HG02763 (cell line): ENCODE measurements at regions not wholly inside any gene's neighbourhood (a gene's known extent, or its start where the extent isn't known, plus 50 kb on each side); places are given as distances from the start of the nearest gene placed in this dataset.

Source experiments
- ATAC-seq: cut with Tn5 transposase; IDR thresholded peaks from one replicate; pipeline ENCODE4 v1.9.1; 2021; ENCODE audit warnings: mild to moderate bottlenecking, moderate library complexity; ENCODE audit not compliant: unreplicated experiment

DNA sequence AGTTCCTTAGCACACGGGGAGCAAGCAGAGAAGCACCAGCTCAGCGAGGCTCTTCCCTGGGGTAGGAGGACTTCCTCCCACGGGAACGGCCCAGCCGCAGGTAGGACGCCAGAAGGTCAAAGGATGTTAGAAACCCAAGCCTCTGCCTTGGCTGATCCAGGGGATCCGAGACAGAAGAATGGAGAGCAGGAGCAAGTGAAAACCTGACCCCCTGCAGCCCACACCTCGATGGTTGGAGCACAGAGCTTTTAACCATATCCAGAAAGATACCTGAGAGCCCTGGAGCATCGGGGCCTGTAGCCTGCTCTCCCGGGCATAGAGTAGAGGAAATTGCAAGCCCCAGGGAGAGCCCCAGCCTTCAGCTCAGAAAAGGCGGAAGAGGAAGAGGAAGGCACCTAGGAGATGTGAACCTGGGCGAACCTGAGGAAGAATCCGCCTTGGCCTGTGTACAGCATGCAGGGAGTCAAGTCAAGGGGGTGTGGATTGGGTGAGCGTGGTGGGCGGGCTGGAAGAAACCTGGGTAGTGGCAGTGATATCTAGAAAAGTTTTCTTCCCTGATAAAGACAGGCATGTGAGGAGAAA lies 76.3 kb downstream of the PSMG1 start:
- ATAC-seq = no peak

DNA sequence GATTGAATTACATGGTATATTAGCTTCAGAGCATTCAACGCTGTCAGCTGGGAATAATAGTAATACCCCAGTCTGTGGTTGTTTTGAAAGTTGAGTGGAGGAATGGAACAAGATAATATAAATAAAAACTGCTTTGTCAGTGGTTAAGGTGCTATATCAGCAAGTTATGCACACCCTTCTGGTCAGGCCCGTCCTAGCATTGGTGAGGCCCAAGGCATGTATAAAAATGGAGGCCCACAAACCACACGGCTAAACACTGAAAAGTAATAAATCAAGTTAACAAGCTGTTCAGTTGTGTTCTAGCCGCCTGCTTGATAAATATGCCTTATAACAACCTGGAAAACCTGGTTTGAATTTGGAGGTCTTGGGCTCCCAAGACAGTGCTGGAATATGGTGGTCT lies 77.4 kb downstream of the PSMG1 start:
- no peak for ATAC-seq

DNA sequence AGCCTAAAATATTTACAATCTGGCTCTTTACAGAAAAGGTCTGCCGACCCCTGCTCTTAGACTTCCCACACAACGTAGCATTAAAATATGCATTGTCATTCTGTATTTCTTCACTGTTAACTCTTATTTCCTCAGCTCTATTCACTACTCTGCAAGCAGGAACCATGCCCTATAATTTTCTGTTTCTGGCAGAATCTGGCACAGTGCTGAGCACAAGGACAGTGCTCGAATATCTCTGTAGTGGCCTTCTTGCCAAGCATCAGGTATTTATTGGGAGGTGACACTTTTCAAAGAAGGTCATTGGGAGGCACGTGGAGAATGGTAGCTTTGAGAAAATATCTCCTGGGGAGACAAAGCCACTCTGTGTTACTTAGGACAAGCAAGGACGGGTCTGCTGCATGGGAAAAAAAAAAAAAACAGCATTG lies 77.9 kb downstream of the PSMG1 start:
- ATAC-seq = no peak

DNA sequence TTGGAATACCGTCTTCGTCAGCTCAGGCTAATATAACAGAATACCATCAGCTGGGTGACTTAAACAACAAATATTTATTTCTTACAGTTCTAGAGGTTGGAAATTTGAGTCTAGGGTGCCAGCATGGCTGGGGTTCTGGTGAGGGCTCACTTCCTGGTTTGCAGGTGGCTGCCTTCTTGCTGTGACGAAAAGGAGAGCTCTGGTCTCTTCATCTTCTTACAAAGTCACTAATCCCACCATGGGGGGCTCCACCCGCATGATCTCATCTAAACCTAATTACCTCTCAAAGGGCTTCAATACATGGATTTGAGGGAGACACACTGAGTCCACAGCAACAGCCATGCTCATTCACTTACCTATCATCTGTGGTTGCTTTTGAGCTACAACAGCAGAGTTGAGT lies 78.3 kb downstream of the PSMG1 start:
- no peak for ATAC-seq

DNA sequence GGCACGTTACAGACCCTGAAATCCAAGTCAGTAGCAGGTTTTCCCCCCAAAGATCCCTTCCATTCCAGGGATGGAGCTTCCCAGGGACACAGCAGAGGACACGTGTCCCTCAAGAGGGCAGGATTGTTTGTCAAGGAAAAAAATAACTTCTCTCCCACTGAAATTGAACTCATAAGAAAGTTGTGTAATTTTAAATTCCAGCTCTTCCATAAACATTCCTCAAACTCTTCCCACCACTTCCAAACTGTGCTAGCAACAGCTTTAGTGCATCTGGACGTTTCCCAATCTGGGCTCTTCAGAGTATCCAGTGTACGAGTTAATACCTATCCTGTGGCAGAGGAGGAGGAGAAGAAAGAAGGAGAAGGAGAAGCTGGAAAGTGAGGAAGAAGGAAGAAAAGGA lies 79.6 kb downstream of the PSMG1 start:
- no peak for ATAC-seq

DNA sequence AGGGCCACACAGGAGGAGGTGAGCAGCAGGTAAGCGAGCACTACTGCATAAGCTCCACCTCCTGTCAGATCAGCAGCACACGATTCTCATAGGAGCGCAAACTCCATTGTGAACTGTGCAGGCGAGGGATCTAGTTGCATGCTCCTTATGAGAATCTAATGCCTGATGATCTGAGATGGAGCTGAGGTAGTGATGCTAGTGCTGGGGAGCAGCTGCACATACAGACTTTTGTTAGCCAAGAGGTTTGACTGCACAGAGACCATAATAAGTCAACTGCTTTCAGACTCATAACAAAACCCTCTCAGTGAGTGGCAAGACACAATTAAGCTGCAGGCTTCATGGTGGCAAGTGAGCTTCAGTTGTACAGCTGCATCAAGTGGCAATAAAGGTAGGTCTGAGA lies 83.4 kb downstream of the PSMG1 start:
- ATAC-seq = no peak

DNA sequence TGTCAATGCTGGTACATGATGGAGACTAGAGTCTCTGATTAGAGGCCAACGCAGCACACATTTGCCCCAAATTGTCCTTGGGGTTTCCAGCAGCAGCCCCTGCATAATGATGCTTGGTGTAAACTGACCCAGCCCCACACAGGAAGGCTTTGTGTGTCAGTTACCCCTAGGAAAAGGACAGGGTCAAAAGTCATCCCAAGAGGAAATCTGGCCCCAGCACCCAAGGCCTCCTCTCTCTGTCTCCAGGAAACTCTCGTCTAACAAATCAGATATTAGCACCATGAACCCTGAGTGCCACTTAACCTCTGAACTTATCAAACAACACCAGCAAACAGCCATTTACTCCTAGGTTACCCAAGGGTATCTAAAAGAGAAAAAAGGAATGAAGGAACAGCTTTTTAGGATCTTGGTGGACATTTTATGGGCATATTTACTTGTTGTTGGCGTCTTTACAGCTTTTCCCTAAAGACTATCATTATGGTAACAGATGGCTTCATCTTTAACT lies 84.5 kb downstream of the PSMG1 start:
- no peak for ATAC-seq

DNA sequence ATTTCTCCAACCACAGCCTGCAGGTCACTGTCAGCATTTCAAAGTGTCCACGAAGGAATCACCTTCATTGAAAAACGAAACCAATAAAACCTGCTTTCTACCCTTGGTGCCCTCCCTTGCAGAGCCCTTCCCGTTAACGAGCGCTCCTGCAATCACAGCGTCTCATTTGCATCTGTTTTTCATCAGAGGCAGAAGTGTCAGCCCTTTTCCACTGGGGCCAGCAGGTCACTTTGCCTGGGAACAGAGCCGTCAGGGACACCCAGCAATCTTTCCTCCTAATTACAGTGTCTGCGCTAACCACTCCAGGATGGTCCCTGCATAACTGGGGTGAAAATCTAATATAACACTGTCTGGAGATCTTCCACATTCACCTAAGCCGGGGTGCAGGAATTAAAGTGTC lies 85.3 kb downstream of the PSMG1 start:
- no peak for ATAC-seq

DNA sequence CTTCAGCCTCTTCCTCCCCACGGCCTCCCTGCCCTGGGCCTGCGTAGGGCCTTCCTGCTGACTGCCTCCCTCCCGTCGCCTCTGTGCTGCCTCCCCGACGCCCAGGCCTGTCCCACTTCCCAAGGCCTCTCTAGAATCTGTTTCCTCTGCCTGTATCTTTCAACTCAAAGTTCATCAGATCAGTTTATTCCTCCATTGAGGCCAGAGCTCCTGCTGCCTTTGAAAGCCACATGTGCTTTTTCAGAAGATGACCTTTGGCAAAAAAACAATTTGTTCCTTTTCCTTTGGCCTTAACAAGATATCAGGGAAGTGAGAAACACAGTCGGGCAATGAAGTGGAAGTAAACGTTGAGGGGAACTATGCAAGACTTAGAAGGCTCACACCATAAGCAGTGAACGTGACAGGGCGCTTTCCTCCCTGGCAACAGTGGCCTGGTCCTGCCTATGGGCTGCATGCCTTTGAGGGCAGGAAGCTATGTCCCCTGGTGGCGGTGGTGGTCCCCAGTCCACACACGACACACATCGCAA lies 85.9 kb downstream of the PSMG1 start:
- ATAC-seq = no peak

DNA sequence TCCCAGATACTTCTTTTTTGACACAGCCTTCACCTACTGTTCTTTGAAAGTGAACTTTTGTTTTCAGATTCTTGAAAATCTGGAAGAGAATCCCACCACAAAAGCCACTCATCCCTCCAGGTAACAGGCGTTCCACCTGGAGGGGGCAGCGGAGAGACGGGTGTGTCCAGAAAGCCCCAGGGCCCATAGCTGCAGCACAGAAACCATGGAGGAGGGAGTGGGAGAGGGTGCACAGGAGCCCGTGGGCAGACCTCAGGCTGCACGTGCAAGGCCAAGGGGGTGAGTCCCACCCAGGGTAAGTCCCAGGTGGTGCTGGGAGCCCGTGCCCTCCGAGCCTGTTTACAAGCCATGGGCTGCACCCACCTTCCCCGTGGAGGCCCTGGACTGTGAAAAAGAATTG lies 86.5 kb downstream of the PSMG1 start:
- no peak for ATAC-seq

DNA sequence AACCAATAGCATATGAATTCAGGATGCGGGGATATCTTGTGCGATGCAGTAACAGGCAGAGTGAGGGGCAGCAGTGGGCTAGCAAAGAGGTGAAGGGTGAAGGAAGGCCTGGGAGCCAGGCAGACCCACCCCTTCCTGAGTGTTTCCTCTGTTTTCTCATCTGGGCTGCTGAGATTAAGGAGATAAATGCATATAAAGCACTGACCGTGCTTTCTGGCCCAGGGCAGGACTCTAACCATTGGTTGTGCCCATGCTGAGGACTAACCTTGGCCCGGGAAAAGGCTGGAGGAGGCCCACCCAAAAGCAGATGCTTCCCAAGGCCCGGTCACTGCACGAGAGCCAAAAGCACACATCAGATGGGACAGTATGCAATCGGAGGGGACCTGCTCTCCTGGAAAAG lies 87.6 kb downstream of the PSMG1 start:
- ATAC-seq = no peak

DNA sequence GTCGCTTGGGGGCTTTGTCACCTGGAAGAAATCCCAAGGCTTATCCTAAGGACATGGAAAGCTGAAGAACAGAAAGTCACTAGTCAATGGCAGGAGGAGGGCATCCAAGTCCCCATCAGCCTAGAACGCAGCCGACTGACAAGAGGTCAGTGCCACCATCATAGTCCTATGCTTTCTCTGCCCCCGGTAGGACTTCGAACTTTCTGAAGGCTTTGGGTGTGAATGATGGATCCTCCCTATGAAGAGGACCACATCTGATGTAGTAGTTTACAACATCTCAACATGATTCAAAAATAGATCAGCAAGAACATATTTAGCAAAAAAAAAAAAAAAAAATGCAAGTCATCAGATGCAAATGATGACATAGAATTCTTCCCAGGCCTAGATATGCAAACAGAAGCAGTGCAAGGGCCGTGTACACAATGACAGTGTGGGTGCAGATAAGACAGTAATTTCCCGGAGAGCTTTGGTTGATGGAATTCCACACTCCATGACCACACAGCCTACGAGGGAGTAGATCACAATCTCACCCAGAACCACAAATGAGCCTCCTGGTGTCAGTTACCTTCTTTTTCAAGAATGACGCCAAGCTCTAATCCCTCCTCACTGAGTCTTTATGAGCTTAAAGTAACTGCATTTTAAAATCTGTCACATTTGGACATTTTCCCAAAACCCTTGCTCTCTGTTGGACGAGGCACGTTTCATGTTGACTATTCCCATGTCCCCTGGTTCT lies 88.2 kb downstream of the PSMG1 start:
- ATAC-seq = no peak

DNA sequence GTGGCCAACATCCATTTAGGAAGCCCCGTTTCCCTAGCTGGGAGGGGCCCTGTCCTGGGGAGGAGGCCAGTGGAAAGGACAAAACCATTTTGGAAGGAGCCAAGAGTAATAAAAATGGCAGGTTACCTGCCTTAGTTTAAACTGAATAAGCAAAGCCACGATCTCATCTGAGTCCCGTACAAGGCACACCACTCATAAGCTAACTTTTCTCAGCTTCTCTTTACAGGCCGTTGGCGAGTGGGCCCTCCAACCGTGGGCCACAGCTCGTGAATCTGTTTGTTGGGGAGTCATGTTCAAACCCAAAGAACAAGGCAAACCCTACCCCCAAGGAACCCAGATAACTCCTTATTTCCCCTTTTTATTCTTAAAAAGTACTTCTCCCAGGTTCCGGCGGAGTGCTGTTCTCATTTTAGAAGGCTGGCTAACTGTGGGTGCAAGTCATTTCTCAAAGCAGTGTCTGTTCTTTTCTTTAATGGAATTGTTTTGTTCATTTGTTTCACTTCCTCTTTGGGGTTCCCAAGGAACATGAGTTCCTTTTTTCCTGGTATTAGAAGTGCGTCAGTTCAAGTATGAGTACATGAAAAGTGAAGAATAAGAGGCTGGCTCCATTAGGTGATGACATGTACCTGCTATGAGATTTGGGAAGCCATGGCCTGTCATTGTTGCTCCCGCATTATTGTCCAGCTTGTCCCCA lies 89.0 kb downstream of the PSMG1 start:
- ATAC-seq = no peak

DNA sequence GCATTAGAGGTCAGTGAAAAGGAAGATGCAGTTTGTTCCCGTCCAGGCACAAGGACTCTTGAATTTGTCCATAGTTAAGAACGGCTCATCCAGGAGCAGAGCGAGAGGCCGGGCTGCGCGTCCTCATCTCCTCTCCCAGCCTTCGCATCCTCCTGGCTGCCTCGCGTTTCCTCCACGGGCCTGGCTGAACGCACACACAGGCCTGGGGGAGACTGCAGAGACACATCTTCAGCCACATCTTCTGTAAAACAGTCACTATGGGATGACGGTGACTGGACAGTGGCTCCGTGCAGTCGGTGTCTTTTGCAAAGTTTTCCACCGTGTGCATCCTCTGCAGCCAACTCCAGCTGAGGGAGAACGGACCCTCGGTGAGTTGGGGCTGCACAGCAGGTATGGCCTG lies 89.7 kb downstream of the PSMG1 start:
- no peak for ATAC-seq

DNA sequence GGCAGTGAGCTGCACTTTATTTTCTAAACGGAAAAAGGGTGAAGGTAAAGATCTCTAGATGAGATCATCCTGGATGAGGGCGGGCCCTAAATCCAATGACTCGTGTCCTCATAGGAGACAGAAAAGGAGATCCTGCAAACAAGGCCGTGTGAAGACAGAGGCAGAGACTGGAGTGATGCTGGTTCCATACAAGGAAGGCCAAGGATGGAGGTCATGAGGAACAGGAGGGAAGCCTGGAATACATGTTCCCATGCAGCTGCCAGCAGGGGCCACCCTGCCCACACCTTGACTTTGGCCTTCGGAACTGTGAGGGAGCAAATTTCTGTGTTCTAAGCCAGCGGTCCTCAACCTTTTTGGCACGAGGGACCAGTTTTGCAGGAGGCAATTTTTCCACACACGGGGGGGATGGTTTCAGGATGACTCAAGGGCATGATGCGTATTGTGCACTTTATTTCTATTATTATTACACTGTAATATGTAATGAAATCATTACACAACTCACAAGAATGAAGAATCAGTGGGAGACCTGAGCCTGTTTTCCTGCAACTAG lies 94.3 kb downstream of the PSMG1 start:
- ATAC-seq = no peak

DNA sequence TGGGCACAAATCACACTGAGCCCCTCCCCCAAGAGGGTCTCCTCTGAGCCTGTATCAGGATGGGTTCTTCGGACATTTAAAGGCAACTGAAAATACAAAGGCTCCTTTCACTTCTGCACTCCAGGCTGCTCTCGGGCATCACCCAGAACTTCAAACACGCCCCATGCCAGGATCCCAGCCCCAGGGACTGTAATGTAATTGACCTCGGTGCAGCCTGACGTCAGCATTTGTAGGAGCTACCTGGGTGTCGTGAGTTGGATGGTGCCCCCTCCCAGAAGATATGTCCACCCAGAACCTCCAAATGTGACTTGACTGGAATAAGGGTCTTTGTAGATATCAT lies 95.2 kb downstream of the PSMG1 start:
- no peak for ATAC-seq

DNA sequence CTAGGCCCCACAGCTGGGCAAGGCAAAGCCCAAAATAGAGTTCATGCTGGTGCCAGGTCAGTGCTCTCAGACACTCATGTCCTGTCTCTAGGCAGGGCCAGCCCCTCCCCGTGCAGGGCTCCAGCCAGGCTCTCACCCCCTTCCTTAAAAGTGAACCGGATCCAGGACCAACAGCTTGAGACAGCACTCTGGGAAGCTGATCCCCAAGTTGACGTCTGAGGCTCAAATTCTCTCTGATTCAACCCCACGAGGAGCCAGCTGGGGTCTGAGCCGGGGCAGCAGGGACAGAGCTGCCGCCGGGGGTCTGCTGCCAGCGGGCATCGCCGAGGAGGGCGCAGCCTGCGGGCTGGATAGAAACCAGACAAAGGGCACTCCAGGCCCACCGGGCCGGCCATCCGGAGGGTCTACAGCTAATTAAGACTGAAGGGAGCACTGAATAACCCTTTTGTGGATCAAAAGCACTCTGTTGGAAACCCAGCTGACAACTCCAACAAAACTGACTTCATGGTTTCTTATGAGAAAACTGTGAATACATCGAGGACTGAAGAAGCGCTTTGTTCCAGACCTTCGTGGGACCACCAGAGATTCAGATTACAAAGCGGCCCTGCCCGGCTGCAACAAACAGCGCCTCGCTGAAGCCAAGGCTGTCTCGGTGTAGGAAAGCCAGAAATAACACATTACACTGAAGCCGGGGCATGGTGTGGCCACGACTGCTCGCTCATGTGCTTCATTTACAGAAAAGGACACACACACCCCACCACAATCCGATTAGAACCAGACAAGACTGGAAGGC lies 95.8 kb downstream of the PSMG1 start:
- ATAC-seq = no peak

DNA sequence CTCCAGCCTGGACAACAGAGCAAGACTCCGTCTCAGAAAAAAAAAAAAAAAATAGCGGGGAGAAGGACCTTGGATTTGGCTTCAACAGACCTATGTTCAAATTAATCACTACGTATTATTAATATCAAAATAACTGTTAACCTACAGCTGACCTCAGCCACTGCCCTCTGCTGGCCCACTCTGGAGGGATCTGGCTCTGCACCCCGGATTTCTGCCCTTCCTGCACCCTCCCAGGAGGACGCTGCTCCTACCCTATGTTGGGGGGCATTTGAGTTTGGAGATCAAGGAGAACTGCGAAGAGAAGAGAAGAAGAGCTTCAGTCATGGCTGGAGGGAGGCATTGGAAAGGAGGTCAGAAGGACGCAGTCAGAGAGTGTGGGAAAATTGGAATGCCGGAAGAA lies 96.7 kb downstream of the PSMG1 start:
- no peak for ATAC-seq

DNA sequence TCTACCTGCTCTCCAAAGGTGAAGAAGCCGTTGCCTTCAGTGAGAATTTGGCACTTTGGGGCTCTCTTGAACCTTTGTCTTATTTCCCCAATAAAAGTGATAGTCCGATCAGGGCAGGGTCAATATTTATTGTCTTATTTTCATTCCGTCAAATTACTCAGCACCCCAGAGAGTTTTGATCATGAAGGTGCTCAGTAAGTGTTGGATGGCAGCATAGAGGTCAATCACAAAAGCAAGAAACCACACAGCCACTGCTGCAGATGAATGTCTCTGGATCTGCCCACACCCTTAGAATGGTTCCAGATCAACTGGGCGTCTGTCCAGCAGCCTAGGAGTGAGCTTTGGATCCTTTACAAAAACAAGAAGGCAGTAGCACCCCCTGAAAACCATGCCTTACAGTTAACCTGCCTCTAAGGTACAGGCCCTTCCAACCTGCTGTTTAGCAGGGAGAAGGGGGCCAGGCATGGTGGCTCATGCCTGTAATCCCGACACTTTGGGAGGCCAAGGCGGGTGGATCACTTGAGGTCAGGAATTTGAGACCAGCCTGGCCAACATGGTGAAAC lies 97.3 kb downstream of the PSMG1 start:
- no peak for ATAC-seq

DNA sequence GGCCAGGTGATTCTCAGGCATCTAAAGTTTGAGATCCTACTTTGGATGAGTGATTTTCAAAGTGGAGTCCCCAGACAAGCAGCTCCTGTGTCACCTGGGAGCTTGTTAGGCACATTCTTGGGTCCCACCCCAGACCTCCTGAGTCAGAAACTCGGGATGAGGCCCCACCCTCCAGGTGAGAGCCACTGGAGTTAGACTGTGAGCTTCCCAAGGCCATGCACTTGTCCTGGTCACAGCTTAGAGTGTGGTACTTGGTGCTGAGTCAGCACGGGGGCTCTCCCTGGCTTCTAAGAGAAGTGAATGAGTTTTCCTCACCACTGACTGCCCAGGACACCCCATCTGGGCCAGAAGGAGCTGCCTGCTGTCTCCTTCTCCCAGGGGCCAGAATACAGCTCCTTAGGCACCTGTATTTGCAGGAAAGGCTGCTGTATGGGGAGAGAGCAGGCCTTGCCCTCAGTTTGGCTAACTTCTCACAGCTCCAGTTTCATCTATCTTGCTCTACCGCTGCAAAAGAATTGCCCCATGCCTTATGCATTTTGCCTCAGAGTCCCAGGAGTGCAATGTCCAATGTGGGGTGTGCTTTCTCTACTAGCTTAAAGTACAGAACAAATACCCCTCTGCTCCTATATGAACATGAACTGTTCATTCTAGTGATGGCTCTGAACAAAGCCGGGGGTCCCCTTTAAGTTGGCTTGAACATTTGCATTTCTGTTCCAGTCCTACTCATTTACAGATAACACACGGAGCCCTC lies 98.1 kb downstream of the PSMG1 start:
- ATAC-seq = no peak
